HG03442 (cell line): ENCODE measurements at regions not wholly inside any gene's neighbourhood (a gene's known extent, or its start where the extent isn't known, plus 50 kb on each side); places are given as distances from the start of the nearest gene placed in this dataset.
A peak's percentile ranks its signal among the peaks of the same experiment; 100 is the strongest.

Experiments used
- ATAC-seq: cut with Tn5 transposase; IDR thresholded peaks from one replicate; pipeline ENCODE4 v1.9.1; 2021; ENCODE audit warnings: mild to moderate bottlenecking, moderate library complexity; ENCODE audit not compliant: unreplicated experiment

DNA sequence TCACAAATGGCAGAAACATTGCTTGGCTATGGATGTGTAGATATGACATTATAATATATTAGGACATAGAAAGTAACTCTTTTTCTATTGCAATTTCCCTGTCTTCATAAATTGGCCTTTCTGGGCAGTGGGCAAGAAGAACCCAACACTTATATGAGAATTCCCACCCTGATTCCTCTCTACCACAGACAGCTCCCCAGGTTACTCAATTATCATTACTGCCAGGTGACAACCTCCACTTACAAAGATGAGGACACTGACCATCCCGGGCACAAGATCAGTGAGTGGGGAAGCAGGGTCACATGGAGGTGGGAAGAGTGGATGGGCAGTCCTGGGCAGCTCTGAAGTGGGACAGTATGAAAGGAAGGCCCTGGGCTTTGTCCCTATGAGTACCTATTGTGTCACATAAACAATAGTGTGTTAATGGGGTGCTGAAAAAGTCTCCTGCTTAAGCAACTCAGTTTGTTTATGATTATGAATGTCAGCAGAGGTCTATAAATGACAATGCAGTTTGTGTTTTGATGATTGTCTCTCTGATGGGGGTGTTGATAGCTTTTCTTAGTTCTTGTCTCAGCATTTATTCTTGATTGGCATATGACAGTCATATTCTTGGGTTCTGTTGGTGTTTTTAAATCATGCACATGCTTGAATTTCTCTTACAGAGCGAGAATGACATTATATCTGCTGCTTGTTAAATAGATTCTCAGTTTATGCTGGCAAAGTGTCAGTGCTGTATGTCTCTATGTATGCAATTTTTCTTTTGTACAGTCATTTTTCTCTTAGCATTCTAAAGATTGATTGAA lies 99.9 kb downstream of the SLIT2 start:
- no peak for ATAC-seq

DNA sequence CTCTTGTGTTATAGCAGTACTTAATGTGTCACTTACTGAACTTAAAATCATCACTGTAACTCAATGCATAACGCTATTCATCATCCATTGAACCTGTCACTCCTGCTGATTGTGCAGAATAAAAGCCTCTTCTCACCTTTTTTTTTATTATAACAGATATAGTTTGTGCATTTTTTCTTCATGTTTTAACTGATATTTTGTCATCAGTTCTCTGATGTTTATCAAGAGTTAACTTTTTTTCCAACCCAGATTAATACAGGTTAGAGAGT lies 100.4 kb downstream of the SLIT2 start:
- ATAC-seq: no peak

DNA sequence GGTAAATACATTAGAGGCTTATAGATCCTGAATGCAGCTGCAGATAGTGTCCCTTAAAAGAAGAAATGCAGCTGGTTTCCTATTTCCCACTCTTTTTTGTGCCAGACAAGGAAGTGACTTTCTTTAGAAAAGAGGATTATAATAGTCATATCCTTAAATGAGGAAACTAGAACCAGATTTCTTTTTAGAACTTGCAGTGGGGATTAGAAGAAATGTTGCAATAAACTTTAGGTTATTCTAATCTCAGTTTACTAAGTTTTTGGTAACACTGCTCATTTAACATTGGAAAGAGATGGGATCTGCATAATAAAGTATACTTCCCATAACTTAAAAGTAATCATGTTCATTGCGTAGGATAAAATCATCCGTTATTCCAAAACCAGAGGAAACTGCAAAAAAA lies 101.9 kb downstream of the SLIT2 start:
- ATAC-seq: no peak

DNA sequence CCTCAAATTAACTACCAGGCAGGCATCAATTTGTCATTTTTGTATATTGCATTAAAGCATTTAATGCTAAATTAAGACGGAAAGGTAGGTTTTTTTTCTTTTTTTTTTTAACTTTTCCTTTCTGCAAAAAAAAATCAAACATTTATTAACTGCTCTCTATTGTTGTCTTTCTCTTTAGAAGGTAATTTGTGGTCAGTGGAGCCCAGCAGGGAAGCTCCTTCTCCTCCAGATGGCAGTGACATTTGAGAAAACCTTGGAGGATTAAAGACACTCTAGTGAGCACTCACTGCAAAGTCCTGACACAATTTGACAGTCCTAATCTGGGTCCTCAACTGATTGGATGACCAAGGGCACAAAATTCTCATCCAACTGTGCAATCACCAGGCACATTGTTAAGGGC lies 102.4 kb downstream of the SLIT2 start:
- ATAC-seq: no peak

DNA sequence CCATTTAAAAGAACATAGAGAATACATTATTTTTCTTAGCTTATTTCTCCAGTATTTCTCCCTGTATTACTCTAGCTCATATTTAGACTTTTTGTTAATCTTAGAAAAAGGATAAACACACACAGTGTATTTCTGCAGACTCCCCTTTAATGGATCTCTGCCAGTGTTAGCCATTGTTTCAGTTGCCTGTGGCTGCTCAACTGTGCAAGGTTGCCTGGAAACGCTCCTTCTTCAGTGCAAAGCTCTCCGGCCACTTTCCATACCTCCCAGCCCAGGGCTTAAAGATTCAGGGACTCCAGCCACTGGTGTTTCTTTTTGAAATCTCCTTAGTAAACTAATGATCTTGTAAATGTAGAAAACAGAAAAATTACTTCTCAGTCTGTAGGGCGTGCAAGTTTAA lies 104.9 kb downstream of the SLIT2 start:
- no peak for ATAC-seq

DNA sequence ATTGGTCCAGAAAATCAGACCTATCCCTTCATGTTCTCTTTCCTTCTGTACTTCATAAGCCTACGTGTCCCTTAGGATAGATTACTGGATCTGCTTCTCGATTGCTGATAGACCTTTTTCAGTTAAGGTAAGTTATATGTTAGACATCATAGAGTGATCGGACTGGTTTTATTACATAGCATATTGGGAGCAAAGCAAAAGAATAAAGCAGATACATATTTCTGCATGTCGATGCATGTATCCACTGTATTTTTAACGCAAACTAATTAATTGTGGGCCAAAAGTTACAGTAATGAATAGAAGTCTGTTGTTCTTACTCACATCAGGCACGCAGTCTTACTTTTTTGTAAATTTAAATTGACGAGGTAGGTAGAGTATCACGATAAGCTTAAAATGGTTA lies 106.4 kb downstream of the SLIT2 start:
- no peak for ATAC-seq

DNA sequence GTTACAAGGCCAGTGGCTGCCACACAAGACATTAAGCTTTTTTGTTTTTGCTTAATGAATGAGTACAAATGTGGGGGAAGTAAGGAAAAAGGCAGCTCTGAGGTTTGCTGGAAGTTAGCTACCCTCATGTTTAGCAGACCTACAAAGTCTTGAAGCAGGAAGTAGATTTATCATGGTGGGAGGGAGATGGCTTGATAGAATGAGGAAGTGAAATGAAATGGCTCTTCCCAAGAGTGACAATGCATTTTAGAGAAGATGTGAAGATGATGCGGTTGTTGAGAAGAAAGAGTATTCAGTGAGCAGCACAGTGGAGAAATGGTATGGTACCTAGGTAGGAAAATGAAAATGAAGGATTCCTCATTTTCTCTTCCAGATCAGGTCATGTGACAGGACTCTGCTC lies 108.0 kb downstream of the SLIT2 start:
- peak; percentile 55 for ATAC-seq

DNA sequence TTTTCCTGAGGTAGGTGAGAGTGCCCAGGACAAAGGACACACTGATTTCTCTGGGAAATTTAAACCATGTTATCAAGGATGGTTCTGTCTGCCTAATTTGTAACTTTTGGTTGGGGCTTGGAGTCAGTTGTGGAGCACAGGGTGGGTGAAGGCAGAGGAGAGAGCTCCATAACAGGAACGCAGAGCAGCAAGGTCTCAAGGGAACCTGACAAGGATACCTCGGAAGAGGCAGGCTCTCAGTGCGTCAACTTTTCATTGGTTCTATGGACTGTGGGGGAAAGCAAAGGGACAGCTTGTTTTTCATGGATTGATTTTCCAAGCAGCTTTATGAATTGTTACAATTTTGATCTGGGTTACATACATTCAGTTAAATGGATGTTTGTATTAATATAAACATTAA lies 110.4 kb downstream of the SLIT2 start:
- no peak for ATAC-seq

DNA sequence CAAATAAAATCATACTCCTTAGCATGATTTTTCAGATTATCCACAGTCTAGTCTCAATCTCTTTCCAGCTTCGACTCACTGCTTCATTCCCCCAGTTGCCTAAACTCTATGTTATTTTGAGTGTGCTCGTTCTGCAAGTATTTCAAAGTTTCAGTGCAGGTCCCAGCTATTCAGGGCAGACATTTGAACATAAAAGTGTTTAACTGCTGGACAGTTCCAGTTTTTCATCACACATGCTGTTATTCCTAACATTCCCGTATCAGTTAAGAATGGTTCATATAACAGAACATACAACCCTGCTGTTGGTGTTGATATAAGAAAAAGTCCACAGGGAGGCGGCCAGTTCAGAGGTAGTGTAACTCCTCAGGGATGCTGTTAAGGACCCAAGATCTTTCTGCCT lies 113.3 kb downstream of the SLIT2 start:
- no peak for ATAC-seq

DNA sequence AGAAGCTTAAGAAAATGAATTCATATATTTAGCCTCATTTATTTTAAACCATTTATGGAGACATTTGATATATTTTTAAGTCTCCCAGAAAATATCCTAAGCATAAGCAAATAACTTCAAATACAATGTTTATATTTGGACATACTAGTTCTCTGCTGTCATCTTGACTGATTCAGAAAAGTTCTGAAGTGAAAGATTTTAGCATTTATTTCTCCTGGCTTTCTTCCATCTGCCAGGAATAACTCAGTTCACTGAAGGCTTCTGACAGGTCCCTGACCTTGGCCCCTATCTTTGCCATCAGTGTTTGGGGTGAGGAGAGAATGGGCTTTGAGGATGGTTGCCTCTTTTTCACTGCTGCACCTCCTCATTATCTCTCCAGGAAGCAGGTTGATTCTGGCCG lies 115.7 kb downstream of the SLIT2 start:
- ATAC-seq: no peak

DNA sequence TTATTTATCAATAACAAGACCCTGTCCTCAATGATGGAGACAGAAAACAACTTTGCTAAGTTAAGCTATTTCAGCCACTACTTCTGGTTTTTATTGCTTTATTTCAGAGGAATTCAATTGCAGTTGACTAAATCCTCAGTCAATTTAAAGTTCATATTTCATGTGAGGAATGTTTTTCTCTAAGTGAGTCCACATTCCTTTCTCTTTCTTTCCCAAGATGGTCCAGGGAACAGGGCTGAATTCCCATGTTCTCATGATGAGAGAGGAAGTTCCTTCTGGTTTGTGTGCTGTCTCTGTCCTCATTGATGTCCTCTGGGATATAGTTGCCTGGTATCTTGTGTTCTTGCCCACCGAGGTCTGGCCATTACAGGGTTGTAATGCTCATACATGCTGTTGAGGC lies 117.2 kb downstream of the SLIT2 start:
- ATAC-seq: no peak

DNA sequence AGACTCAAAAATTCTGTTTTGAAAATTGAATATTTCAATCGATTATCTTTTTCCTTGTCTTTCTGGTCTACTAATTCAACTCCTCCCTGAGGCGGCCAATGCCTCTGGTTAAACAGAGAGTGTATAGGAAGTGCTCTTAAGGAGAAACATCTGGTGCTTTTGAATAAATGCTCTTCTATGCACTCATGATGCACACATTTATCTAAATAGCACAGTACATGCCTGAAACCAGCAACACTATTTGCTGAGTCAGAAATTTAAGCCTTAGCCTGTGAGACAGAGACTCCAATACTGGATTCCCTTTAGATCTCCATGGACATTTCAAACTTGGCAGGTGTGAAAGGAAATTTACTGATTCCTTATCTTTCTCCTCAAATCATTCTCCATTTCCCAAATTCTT lies 118.6 kb downstream of the SLIT2 start:
- no peak for ATAC-seq

DNA sequence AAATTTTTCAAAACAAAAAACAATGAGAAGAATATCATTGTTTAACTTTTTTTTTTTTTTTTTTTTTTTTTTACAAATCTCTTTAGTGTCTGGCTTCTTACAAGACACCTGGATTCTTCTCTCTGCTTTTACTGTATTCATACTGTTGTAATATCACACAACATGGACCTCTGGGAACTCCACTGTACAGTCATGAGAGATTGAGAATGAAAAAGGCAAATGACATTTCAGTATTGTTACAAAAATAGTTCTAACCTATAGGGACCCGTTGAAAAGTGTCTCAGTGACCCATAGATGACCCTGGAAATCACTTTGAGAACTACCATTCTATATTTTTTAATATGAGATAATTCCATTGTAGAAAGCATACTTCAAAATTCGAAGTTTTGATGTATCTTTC lies 124.4 kb downstream of the SLIT2 start:
- ATAC-seq: peak; percentile 52

DNA sequence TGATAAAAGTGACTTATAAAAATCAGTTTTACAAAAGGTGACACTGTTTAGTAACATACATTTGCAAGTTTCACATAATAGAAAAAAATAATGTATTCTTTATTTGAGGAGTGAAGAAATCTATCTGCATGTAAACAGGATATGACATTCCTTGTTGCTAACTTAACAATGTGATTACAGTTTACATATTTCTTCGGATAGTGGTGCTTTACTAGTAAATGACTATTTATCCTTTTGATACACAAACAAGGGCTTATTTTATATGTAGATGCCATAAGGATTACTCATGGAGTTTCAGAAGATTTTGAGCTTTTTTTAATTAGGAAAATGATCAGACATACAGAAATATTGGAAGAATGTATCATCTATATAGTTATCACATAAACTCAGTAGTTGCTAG lies 126.5 kb downstream of the SLIT2 start:
- no peak for ATAC-seq

DNA sequence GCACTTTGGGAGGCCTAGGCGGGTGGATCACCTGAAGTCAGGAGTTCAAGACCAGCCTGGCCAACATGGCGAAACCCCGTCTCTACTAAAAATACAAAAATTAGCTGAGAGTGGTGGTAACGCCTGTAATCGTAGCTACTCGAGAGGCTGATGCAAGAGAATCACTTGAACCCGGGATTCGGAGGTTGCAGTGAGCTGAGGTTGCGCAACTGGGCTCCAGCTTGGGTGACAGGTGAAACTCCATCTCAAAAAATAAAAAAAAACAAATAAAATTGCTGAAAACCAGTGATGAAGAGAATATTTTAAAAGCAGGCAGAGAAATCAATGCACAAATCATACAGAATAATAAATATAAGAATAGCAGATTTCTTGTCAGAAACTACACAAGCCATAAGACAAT lies 129.3 kb downstream of the SLIT2 start:
- no peak for ATAC-seq

DNA sequence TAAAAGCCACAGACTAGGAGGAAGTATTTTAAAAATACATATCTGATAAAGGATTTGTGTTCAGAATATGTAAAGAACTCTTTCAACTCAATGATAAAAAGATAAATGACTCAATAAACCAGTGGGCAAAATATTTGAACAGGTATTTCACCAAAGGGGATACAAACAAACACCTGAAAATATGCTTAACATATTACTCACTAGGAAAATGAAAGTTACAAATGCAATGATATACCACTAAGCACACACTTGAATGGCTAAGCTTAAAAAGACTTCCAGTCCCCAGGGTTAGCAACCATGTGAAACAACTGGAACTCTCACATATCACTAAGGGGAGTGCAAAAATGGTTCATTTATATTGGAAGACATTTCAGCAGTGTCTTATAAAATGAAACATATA lies 131.6 kb downstream of the SLIT2 start:
- ATAC-seq: no peak

DNA sequence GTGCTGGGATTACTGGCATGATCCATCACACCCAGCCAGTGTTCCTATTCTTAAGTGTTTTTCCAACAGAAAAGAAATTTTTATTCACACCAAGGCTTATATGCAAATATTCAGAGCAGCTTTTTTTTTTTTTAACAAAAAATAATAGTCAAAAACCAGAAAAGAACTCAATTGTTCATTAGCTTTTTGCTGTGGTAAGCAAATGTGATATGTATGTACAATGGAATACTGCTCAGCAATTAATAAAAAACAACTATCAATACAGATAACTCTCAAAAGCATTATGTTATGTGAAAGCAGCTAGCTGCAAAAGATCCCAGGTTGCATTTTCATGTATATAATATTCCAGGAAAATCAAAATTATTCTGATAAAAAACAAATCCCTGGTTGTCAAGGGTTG lies 132.3 kb downstream of the SLIT2 start:
- ATAC-seq: no peak

DNA sequence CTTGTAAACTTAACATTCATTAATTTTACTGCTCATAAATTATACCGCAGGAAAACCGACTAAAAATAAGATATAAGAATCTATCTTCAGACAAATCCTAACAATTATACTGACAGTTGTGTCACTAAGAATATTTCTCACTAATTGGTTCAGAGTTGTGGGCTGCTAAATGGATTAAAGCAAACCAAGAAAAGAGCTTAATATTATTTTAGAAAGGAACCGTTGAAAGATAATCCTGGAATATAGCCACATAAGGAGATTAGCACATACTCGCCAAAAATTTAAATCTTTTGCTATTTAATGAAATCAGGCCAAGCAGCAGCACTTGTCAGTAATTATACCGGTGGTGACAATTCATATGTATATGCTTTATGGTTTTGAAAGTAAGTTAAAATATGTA lies 132.8 kb downstream of the SLIT2 start:
- ATAC-seq: no peak

DNA sequence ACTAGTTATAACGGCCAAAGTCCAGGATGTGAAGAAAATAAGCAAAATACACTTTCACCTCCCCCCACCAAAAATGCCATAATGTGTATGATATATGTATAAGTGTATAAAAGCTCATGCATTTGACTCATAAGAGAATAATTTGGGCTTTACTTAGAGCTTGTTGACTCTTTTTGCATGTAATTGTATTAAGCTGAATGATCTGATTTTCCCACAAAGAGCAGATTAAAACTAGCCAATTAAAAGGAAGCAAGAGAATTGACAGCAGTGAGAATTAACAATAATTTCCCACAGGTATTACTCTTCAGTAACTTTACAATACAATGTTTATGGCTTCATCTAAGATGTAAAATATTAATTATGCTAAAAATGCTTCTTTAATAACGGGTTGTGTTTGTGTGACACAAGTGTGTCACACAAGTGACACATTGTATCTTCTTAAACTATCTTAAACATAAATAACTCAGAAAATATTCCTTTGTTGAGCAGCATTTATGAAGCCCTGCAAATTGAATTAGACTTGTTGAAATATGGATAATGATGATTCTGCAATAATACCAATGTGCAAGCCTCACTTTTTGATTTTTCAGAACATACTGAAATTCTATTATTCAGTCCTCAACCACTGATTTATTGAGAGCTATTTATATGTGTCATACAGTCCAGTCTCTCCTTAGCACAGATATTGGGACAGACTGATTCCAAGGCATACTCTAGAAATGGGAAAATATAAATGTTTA lies 134.5 kb downstream of the SLIT2 start:
- no peak for ATAC-seq

DNA sequence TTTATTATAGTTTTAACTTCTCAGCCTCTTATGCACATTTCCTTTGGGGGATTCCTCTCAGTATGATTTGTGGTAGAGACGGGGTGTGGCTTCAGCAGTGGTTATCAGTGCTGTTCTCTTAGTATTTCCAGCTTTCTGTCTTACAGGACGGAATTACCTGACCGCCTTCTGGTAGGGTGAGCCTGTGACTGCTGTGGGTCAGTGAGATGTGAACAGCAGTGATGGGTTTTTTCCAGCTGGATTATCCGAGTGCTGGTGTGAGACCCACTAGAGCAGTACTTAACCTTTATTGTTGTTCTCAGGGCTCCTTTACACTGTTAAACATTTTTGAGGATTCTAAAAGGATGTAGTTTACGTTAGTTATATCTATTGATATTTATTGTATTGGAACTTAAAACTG lies 135.2 kb downstream of the SLIT2 start:
- ATAC-seq: no peak

DNA sequence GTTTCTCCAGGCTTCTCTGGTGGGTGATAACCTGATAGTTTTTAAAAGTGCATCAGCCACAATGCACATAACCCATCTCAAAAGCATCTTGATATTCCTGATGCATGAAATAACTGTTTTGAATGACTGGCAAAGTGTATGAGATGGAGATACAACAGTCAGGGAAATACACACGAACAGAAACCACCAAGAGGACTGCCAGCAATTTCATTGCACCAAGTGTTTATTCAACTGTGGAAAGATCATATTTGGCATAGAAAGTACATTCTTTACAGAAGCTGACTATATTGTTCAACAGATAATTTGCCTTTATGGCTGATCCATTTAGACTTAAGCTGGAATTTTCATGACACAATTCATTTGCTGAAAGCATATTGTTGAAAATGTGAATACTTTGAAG lies 139.5 kb downstream of the SLIT2 start:
- ATAC-seq: no peak

DNA sequence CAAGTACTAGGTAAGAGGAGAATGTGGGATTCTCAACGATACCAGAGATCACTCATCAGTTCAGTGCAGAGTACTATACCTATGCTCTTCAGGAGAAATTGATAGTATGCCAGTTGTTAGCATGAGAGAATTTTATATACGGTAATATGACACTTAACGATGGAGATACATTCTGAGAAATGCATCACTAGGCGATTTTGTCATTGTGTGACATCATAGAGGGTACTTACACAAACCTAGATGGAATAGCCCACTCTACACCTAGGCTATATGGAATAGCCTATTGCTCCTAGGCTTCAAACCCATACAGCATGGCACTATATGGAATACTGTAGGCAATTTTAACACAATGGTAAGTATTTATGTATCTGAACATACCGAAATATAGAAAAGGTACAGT lies 140.2 kb downstream of the SLIT2 start:
- ATAC-seq: no peak
